HG03469 (cell line): ENCODE measurements at regions not wholly inside any gene's neighbourhood (a gene's known extent, or its start where the extent isn't known, plus 50 kb on each side); places are given as distances from the start of the nearest gene placed in this dataset.
"Not testable (repeated sequence)": the region's sequence is repeated elsewhere in the genome, so short reads cannot be mapped to it uniquely, and the experiment has no call there.

ENCODE experiments used
- ATAC-seq: cut with Tn5 transposase; IDR thresholded peaks from one replicate; pipeline ENCODE4 v1.9.1; 2021; ENCODE audit warnings: mild to moderate bottlenecking, moderate library complexity, moderate number of reproducible peaks; ENCODE audit not compliant: unreplicated experiment

- ATAC-seq: no peak
Observed at GRCh38 chr11:133653336-133653735, 121.0 kb upstream of the OPCML start.

- ATAC-seq: no peak
Observed at GRCh38 chr11:133650082-133650481, 117.8 kb upstream of the OPCML start.

- no peak for ATAC-seq
Observed at GRCh38 chr11:133649040-133649439, 116.7 kb upstream of the OPCML start.

GRCh38 chr11:133639408-133639807 lies 107.1 kb upstream of the OPCML start:
- ATAC-seq: no peak

GRCh38 chr11:133638921-133639320 lies 106.6 kb upstream of the OPCML start:
- no peak for ATAC-seq

GRCh38 chr11:133636711-133637355 lies 104.5 kb upstream of the OPCML start:
- ATAC-seq: no peak

- no peak for ATAC-seq
Observed at GRCh38 chr11:133635244-133635739, 103.0 kb upstream of the OPCML start.

GRCh38 chr11:133628371-133628770 lies 96.1 kb upstream of the OPCML start:
- not testable (repeated sequence) for ATAC-seq

GRCh38 chr11:133621611-133622010 lies 89.3 kb upstream of the OPCML start:
- ATAC-seq: no peak

- ATAC-seq: no peak
Observed at GRCh38 chr11:133619973-133620372, 87.7 kb upstream of the OPCML start.

- ATAC-seq: no peak
Observed at GRCh38 chr11:133619397-133619796, 87.1 kb upstream of the OPCML start.

GRCh38 chr11:133618544-133618943 lies 86.2 kb upstream of the OPCML start:
- ATAC-seq: no peak

GRCh38 chr11:133608496-133608895 lies 76.2 kb upstream of the OPCML start:
- ATAC-seq: no peak

- no peak for ATAC-seq
Observed at GRCh38 chr11:133606124-133606523, 73.8 kb upstream of the OPCML start.

- ATAC-seq: no peak
Observed at GRCh38 chr11:133605482-133605881, 73.2 kb upstream of the OPCML start.

- ATAC-seq: no peak
Observed at GRCh38 chr11:133601641-133602040, 69.3 kb upstream of the OPCML start.

- no peak for ATAC-seq
Observed at GRCh38 chr11:133600786-133601185, 68.5 kb upstream of the OPCML start.

- ATAC-seq: no peak
Observed at GRCh38 chr11:133600306-133600705, 68.0 kb upstream of the OPCML start.

- ATAC-seq: no peak
Observed at GRCh38 chr11:133598906-133599305, 66.6 kb upstream of the OPCML start.

GRCh38 chr11:133597236-133597635 lies 64.9 kb upstream of the OPCML start:
- ATAC-seq: no peak

- ATAC-seq: no peak
Observed at GRCh38 chr11:133595998-133596590, 63.8 kb upstream of the OPCML start.

- ATAC-seq: no peak
Observed at GRCh38 chr11:133593036-133593435, 60.7 kb upstream of the OPCML start.
